Central memory CD8-positive, alpha-beta T cell (primary cell): ENCODE measurements at regions not wholly inside any gene's neighbourhood (a gene's known extent, or its start where the extent isn't known, plus 50 kb on each side); places are given as distances from the start of the nearest gene placed in this dataset.

ENCODE experiments used
- ATAC-seq: fragments of 150-1000 bp; cut with Tn5 transposase; replicated peaks from 2 replicates; pipeline ENCODE4 v1.10.0; 2022; ENCODE audit warnings: mild to moderate bottlenecking, moderate FRiP score, moderate number of reproducible peaks; ENCODE audit not compliant: poor library complexity, severe bottlenecking; ENCODE audit errors: extremely low read depth
- DNase-seq, 2 donors: peaks; one replicate each; pipeline ENCODE4 v3.0.0; 2021; ENCODE audit warnings: low spot score in 2 of 2
- H3K27ac Mint-ChIP-seq: one replicate; pipeline ENCODE4 v1.8.0; 2022; ENCODE audit warnings: low read depth, mild to moderate bottlenecking, moderate library complexity, mixed read lengths
- H3K27me3 Mint-ChIP-seq: one replicate; pipeline ENCODE4 v1.8.0; 2022; ENCODE audit warnings: mixed read lengths
- H3K36me3 Mint-ChIP-seq: one replicate; pipeline ENCODE4 v1.8.0; 2022; ENCODE audit warnings: mild to moderate bottlenecking, moderate library complexity, mixed read lengths; ENCODE audit not compliant: insufficient read depth
- H3K4me1 Mint-ChIP-seq: one replicate; pipeline ENCODE4 v1.8.0; 2022; ENCODE audit warnings: mixed read lengths
- H3K4me3 Mint-ChIP-seq: one replicate; pipeline ENCODE4 v1.8.0; 2022; ENCODE audit warnings: mild to moderate bottlenecking, moderate library complexity, mixed read lengths
- H3K9me3 Mint-ChIP-seq: one replicate; pipeline ENCODE4 v1.8.0; 2022; ENCODE audit warnings: mixed read lengths

DNA sequence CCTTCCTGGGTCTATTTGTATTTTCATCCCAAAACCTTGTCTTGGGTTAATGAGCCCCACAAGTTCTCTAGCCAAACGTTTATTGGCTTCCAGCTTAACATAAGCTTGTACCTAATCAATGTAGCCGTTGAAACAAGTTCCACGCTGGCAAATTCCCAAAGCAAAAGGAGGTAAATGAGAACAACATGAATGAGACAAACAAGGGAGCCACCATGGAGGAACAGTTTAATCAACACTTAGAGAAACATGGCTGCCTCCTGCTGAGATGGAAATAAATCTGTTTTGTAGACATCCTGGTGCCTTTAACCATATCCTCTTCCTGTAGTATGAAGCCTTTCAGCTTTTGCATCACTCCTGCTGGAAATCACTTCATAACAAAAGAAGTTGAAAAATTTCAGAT lies 166.6 kb upstream of the NFIB start:
- Mint-ChIP-seq H3K4me1 (no peaks in the 10 kb centered on the region), H3K27ac (no peak overlapping the region), H3K36me3 (no peaks in the 10 kb centered on the region), H3K9me3 (peaks cover 6% of the 10 kb centered on the region), H3K4me3 (no peak overlapping the region), H3K27me3 (peaks cover 1% of the 10 kb centered on the region)
- ATAC-seq, result no peak
- DNase-seq, result no peak

DNA sequence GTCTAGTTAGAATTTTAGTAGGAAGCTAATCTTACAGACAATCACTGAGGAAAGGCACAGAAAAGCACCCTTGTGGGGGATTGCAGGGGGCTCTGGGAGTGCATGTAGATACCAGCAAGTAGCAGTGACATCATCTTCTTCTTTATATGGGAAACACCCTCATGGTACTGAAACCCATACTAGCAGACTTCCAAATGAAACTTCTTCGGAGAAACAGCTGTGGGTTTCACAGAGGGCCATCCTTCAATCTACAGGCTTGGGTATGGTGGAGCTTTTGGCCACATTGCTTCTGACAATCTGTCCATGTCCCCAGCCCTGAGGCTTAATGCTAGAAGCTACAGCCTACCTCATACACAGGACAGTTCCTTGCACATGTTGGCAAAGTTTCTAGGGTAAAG lies 165.2 kb upstream of the NFIB start:
- H3K4me1 Mint-ChIP-seq, result no peaks in the 10 kb centered on the region
- H3K4me3 Mint-ChIP-seq, result no peak overlapping the region
- no peak for ATAC-seq
- H3K9me3 Mint-ChIP-seq, result peaks cover 6% of the 10 kb centered on the region
- no peak overlapping the region for H3K27ac Mint-ChIP-seq
- no peak for DNase-seq
- H3K27me3 Mint-ChIP-seq, result no peaks in the 10 kb centered on the region
- no peaks in the 10 kb centered on the region for H3K36me3 Mint-ChIP-seq

DNA sequence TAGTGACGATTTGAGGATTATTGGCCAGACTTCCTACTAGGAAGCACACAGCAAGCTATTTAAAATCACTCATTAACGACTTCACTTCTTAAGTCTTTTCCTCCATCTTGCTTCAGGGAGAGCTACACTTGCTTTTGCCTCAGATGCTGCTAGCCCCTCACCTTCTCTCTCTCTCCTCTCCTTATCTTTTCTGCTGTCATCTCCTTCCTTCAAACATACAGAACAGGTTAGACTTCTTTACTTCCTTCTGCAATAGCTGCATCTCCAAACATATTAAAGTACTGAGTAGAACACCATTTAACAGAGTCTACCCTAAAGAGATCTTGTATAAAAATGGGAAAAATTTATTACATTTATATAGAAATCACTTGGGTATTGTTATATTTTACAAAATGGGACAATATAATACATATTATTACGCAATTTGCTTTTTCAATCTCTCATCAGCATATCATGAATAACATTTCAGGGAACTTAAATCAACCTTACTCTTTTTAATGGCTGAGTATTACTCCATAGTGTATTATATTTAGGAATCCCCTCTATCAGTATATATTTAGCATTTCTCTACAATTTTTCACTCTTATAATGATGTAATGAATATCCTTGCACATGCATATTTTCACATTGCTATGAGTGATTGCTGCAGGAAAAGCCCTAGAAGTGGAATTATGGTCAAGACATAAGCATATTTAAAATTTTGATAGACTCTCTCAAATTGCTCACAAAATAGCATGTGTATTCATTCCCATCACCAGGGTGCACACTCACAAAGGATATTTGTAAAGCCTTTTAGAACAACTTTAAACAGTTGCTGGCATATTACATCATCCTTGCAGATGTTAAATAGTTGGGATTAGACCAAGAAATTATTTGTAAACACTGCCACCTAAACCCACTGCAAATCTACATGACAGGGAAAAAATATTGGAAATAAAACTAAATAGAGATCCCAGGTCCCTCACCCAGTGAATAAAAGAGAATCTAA lies 164.5 kb upstream of the NFIB start:
- H3K36me3 Mint-ChIP-seq, result no peaks in the 10 kb centered on the region
- ATAC-seq, result no peak

DNA sequence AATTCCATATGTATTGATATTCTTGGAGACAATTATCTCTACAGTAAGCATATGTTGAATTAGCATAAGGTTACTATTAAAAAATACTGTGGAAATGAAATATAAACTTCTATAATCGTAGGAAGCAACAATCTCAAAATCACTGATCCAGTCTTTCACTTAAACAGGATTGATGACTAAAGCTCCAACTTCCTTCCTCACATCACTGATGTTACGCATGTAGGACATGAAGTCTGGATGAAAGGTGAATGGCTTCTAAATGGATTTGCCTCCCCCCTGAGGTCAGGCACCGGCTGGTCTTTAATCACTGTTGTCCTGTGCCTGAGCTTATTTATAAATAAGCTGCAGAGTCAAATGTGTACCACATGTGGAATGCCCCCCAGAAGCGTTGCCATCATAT lies 157.1 kb upstream of the NFIB start:
- Mint-ChIP-seq H3K27me3 (peaks cover 9% of the 10 kb centered on the region), H3K4me1 (no peaks in the 10 kb centered on the region), H3K9me3 (no peaks in the 10 kb centered on the region), H3K27ac (no peak overlapping the region), H3K36me3 (no peaks in the 10 kb centered on the region), H3K4me3 (no peak overlapping the region)
- ATAC-seq (no peak), DNase-seq (no peak)

More for the DNA sequence above, 164.5 kb upstream of the NFIB start:
- Mint-ChIP-seq H3K27me3 (no peaks in the 10 kb centered on the region), H3K9me3 (peaks cover 6% of the 10 kb centered on the region), H3K27ac (no peak overlapping the region), H3K4me1 (no peaks in the 10 kb centered on the region), H3K4me3 (no peak overlapping the region)
- DNase-seq, result no peak

DNA sequence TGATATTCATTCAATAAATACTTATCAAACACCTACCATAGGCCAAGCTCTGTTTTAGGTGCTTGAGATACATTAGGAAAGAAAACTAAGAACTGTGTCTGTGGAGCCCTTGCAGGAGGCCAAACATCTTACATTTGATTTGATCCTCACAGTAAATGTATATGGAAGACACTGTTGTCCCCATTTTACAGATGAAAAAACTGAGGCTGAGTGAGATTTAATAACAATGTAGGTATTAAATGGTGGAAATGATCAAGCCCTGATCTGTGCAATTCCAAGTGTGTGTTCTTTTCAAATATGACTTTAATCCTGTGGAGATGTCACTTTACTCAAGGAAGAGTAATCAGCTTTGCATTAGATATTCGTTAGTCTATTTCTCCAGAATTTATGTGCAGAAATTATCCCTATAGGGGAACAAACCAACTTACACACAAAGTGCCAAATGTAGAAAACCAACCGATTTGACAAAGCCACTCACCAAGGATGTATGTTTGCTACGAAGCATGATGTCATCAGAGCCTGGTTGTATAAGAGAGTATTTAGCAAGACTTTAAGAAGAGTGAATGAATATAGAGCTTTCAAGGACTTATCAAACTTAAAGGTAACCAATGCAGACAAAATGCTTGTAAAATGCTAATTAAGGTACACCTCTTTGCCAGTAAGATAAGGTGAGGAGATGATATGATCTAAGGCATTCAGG lies 153.9 kb upstream of the NFIB start:
- Mint-ChIP-seq H3K27me3 (peaks cover 9% of the 10 kb centered on the region), H3K4me3 (no peak overlapping the region), H3K9me3 (no peaks in the 10 kb centered on the region), H3K27ac (no peak overlapping the region), H3K4me1 (no peaks in the 10 kb centered on the region), H3K36me3 (no peaks in the 10 kb centered on the region)
- DNase-seq, result no peak
- no peak for ATAC-seq

DNA sequence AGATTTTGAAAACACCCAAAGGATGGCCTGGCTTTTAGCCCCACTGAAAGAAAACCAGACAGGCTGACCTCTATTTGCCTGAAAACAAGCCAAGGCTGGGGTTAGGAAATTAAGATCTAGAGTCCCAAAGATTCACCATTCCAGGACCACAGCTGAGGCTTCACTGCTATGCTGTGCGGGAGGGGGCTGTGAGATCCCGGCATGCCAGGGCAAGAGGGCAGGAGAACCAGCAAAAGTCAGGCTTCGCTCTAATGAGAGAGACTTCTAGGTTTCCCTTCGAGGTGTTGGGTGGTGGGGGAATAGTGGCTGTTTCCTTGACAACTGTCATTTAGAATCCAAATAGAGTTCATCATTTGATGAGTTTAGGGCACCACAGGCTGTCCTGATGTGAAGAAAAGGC lies 152.9 kb upstream of the NFIB start:
- Mint-ChIP-seq H3K36me3 (no peaks in the 10 kb centered on the region), H3K27ac (no peak overlapping the region), H3K4me1 (no peaks in the 10 kb centered on the region), H3K27me3 (peaks cover 5% of the 10 kb centered on the region), H3K4me3 (no peak overlapping the region), H3K9me3 (no peaks in the 10 kb centered on the region)
- DNase-seq, result no peak
- no peak for ATAC-seq

DNA sequence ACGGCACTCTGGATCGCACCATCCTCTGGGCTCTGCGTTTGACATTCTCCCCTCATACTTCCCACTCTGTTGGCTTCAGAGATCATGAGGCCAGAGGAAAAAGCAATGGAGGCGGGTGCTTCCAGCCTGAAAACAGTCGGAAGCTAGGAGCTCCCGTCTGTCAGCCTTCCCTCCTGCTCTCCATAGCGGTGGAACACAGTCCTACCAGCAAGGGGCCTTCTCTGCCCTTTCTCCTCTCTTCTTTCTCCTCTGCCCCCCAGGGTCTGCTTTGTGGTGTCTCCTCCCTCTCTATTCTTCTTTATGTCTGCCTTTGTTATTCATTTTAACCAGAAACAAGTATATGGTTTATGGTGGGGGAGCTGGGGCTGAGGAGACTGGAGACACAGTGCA lies 152.5 kb upstream of the NFIB start:
- H3K27ac Mint-ChIP-seq, result no peak overlapping the region
- H3K27me3 Mint-ChIP-seq, result peaks cover under 1% of the 10 kb centered on the region
- no peaks in the 10 kb centered on the region for H3K9me3 Mint-ChIP-seq
- H3K4me1 Mint-ChIP-seq, result no peaks in the 10 kb centered on the region
- ATAC-seq, result no peak
- H3K36me3 Mint-ChIP-seq, result no peaks in the 10 kb centered on the region
- DNase-seq, result no peak
- H3K4me3 Mint-ChIP-seq, result no peak overlapping the region

DNA sequence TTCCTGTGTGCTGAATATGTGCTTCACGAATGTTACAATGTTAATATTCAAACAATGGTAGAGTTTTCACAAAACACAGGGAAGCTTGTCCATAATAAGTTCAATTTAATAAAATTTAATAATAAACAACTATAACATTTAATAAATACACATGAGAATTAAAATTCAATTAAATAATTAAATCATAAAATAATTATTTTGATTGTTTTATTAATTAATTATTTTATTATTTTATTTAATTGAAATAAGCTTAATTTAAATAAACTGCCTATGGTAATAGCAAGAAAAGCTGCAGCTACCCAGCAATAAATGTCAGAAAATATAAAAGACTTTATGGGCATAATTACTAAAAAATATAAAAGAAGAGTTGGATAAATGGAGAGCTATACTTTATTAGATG lies 149.0 kb upstream of the NFIB start:
- Mint-ChIP-seq H3K27ac (no peak overlapping the region), H3K27me3 (no peaks in the 10 kb centered on the region), H3K9me3 (no peaks in the 10 kb centered on the region), H3K4me3 (no peak overlapping the region), H3K36me3 (no peaks in the 10 kb centered on the region), H3K4me1 (no peaks in the 10 kb centered on the region)
- ATAC-seq (no peak), DNase-seq (no peak)

DNA sequence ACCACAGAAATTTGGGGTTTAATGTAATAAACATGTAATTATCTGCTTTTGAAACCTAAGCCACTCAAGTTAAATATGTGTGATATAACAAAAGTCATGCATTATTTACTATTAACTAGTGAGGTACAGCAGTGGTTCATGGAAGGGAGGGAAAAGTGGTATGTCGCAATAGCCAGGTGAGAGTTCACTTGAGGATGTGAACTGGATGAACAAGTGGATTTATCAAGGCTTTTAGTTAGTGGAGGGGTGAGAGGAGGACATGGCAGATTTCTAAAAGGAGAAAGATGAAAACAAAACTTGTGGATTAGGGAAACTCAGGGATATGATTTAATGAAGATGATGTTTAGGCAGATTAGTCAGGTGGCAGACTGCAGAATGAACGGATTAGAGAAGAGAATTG lies 141.3 kb upstream of the NFIB start:
- H3K36me3 Mint-ChIP-seq, result no peaks in the 10 kb centered on the region
- no peak overlapping the region for H3K4me3 Mint-ChIP-seq
- DNase-seq (no peak), ATAC-seq (no peak)
- no peaks in the 10 kb centered on the region for H3K4me1 Mint-ChIP-seq
- H3K9me3 Mint-ChIP-seq, result peaks cover 5% of the 10 kb centered on the region
- no peak overlapping the region for H3K27ac Mint-ChIP-seq
- H3K27me3 Mint-ChIP-seq, result no peaks in the 10 kb centered on the region

DNA sequence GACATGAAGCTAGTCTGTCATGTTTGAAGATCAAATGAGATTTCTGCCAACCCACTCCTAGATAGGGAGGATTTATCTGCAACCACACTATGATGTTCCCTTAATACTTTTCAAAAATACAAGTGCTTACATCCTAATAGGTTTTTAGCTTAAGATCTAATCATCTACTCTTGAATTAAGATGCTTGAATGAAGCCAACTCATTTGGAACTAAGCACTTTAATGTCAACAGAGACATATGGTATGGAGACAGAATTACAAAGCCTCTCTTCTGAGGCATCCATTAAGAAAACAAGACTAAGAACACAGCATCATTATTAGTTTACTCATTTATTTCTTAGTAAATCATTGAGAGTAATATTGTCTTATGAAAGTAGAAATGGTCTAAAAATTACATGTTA lies 139.3 kb upstream of the NFIB start:
- no peak for ATAC-seq
- H3K27ac Mint-ChIP-seq, result no peak overlapping the region
- no peak for DNase-seq
- no peaks in the 10 kb centered on the region for H3K4me1 Mint-ChIP-seq
- H3K9me3 Mint-ChIP-seq, result peaks cover 5% of the 10 kb centered on the region
- H3K27me3 Mint-ChIP-seq, result no peaks in the 10 kb centered on the region
- H3K36me3 Mint-ChIP-seq, result no peaks in the 10 kb centered on the region
- H3K4me3 Mint-ChIP-seq, result no peak overlapping the region

DNA sequence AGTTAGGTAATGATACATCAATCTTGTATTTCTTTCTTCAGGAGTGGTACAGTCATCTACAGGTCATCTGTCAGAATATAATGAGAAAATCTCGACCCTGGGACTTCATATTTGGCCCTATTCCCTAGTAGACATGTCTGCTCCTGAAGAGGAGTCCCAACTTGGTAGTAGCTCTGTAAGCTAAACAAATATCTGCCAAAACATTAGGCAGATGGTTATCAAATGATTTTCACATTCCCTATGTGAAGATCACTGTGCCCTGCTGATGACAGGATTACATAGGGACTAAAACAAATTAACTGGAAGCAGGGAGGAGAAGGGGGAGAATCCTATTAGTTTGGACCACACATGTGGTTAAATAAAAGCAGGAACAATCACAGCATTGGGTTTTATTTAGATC lies 138.6 kb upstream of the NFIB start:
- no peak for DNase-seq
- peaks cover 5% of the 10 kb centered on the region for H3K9me3 Mint-ChIP-seq
- no peak for ATAC-seq
- no peaks in the 10 kb centered on the region for H3K36me3 Mint-ChIP-seq
- no peak overlapping the region for H3K4me3 Mint-ChIP-seq
- no peaks in the 10 kb centered on the region for H3K4me1 Mint-ChIP-seq
- no peak overlapping the region for H3K27ac Mint-ChIP-seq
- H3K27me3 Mint-ChIP-seq, result no peaks in the 10 kb centered on the region

DNA sequence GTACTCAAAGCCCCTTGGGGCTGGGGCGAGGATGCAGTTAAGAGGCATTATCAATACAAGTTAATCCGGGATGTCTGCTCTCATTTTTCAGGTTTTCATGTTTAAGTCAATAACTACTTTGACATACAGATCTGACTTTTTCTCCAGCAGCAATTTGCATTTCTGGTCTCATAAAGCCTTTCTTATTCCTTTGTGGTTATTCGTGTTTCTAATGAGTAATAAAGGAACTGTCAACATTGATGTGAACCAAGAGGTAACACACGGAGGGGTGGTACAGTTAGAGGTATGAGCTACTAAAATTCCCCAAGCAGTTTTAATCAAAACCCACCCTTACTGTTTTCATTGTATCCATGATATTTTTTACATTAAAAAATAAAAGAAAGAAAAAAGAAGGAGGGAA lies 138.0 kb upstream of the NFIB start:
- ATAC-seq (no peak), DNase-seq (no peak)
- peaks cover 5% of the 10 kb centered on the region for H3K9me3 Mint-ChIP-seq
- H3K36me3 Mint-ChIP-seq, result no peaks in the 10 kb centered on the region
- no peak overlapping the region for H3K4me3 Mint-ChIP-seq
- H3K27me3 Mint-ChIP-seq, result no peaks in the 10 kb centered on the region
- no peaks in the 10 kb centered on the region for H3K4me1 Mint-ChIP-seq
- no peak overlapping the region for H3K27ac Mint-ChIP-seq

DNA sequence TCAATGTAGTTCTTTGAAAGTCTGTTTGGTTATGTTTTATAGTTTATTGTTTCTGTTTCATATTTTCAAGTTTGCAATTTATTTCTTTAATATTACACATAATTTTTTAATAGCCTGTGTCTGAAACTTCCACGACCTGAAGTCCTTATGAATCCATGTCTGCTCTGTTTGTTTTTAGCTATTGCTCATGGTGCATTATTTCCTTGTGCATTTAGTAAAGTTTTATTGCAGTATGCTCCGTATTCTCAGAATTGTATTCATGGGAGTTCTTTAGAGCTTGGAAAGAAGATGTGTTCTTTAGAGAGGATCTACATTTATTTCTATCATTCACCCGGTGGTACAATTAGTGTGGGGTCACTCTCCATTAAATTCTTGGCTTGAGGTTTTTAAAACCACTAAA lies 133.2 kb upstream of the NFIB start:
- Mint-ChIP-seq H3K27ac (no peak overlapping the region), H3K4me3 (no peak overlapping the region), H3K36me3 (no peaks in the 10 kb centered on the region), H3K9me3 (peaks cover 7% of the 10 kb centered on the region), H3K27me3 (no peaks in the 10 kb centered on the region), H3K4me1 (no peaks in the 10 kb centered on the region)
- ATAC-seq (no peak), DNase-seq (no peak)
